Neural progenitor cell (in vitro differentiated cells): ENCODE measurements at regions not wholly inside any gene's neighbourhood (a gene's known extent, or its start where the extent isn't known, plus 50 kb on each side); places are given as distances from the start of the nearest gene placed in this dataset.

Experiments used
- CTCF ChIP-seq: fragments of 200-600 bp; sonication (generic); IDR thresholded peaks from 2 replicates; pipeline ENCODE4 v1.5.1; 2017; ENCODE audit warnings: antibody characterized with exemption, mild to moderate bottlenecking
- EZH2 ChIP-seq: fragments of 200-600 bp; sonication (generic); IDR thresholded peaks from 2 replicates; pipeline ENCODE4 v1.6.1; 2017; ENCODE audit warnings: antibody characterized with exemption, mild to moderate bottlenecking, moderate library complexity
- EZH2phosphoT487 ChIP-seq: fragments of 200-600 bp; sonication (generic); IDR thresholded peaks from 2 replicates; pipeline ENCODE4 v1.6.1; 2017; ENCODE audit warnings: antibody characterized with exemption

GRCh38 chr4:23134331-23134730 lies 441.6 kb downstream of the GBA3 start:
- TF ChIP-seq CTCF (no peak), EZH2 (no peak), EZH2phosphoT487 (no peak)
